Pancreas (tissue), 10 donors: ENCODE measurements at regions not wholly inside any gene's neighbourhood (a gene's known extent, or its start where the extent isn't known, plus 50 kb on each side); places are given as distances from the start of the nearest gene placed in this dataset.

Source experiments
- ATAC-seq, 4 donors: fragments of 200-7000 bp; cut with Tn5 transposase; one replicate each; pipeline versions ENCODE4 v1.8.0 to v1.9.1; 2020; ENCODE audit warnings: mild to moderate bottlenecking in 4 of 4, moderate library complexity in 4 of 4
- DNase-seq, 6 donors: peaks; one replicate each; pipeline ENCODE4 v3.0.0-alpha.2; 2020
- FAIRE-seq: peaks from 2 replicates; lab custom pipeline; 2012; peaks lifted over from hg19 to GRCh38; lab: Jason Lieb, UNC
- H3K27ac ChIP-seq, 4 donors: fragments of 200-600 bp; sonication (generic); 1 replicate in 3 of 4; 2 replicates in 1 of 4; pipeline versions ENCODE4 v1.5.0 to v1.8.0; 2020
- H3K27me3 ChIP-seq, 4 donors: fragments of 200-600 bp; one replicate each; pipeline ENCODE4 v1.8.0; 2021
- H3K36me3 ChIP-seq, 3 donors: fragments of 200-600 bp; sonication (generic) in 1 of 3; one replicate each; pipeline versions ENCODE4 v1.5.0 to v1.8.0; 2020 to 2021
- H3K4me1 ChIP-seq, 3 donors: fragments of 200-600 bp; one replicate each; pipeline ENCODE4 v1.8.0; 2021
- H3K4me3 ChIP-seq, 4 donors: fragments of 200-600 bp; sonication (generic) in 2 of 4; one replicate each; pipeline versions ENCODE4 v1.5.0 to v1.8.0; 2020 to 2021
- H3K9me3 ChIP-seq, 4 donors: fragments of 200-600 bp; one replicate each; pipeline ENCODE4 v1.8.0; 2021
- CTCF ChIP-seq, 4 donors: fragments of 200-600 bp; sonication (generic) in 3 of 4; IDR thresholded peaks; one replicate each; pipeline versions ENCODE4 v1.5.0 to v1.8.0; 2021; ENCODE audit warnings: antibody characterized with exemption in 4 of 4
- WGBS, 2 donors: extraction: QIAGEN DNeasy Blood & Tissue Kit; methylation state at CpG; one replicate each; pipeline ENCODE4 v1.1.7; 2013; 5-methylcytosine and 5-hydroxymethylcytosine counted together
- intact Hi-C, 3 donors: fragments of 100-400 bp; cut with DNase I; formaldehyde crosslinking; loops; one replicate each; pipeline versions ENCODE4 v1.11.1 to v1.14.2; 2022
- donor health status: healthy with polysubstance abuse.
- donor health status: DM: no; HTN: no; CAD: no; lungs with moderate emphysema.
- donor health status: DM: no; HTN: no; CAD: no.
- donor health status: control.
- donor health status: control.
- donor health status: Bipolar disorder and iron deficiency.
- donor health status: DM: yes; HTN: yes; CAD: no.
- donor health status: DM: no; HTN: no; CAD: no.
- donor health status: DM: no; HTN: no; CAD: no.
- donor health status: DM: yes; HTN: yes; CAD: no.

- intact Hi-C loops: no loop called here
- no peaks in the 10 kb centered on the region for H3K36me3 ChIP-seq
- no peak overlapping the region for H3K27ac ChIP-seq
- no peak overlapping the region for H3K4me3 ChIP-seq
- whole genome bisulfite sequencing, 2 donors: 0% methylated on average over 1 of the region's 1 CpG
- no peak for FAIRE-seq
- no peaks in the 10 kb centered on the region for H3K9me3 ChIP-seq
- DNase-seq: no peak
- H3K27me3 ChIP-seq: no peaks in the 10 kb centered on the region
- H3K4me1 ChIP-seq: no peaks in the 10 kb centered on the region
- no peak for ATAC-seq
- no peak for TF ChIP-seq CTCF (IDR thresholded peaks at IDR 0.05)
Observed at GRCh38 chr21:18026359-18026758, 207.2 kb upstream of the C21orf91 start.

DNA sequence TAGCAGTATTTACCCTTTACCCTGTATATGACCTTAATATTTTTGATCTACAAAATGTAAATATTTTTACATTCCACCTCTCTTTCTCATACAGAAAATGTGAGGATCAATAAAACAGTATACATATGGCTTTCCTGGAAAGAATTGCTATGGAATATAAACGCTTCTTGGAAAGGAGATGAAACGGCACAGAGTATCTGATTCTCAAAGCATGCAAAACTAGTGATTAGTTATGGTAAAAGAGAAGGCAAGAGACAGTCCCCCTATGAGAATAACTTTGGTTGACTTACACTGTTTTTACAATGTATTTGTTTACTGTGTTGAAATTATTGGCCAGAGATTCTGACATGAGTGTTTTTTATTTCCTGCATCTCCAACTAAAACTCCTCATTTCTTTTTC is 204.6 kb upstream of the C21orf91 start:
- no peaks in the 10 kb centered on the region for H3K9me3 ChIP-seq
- intact Hi-C loops: no loop called here
- FAIRE-seq: no peak

GRCh38 chr21:18023157-18023556 is 204.0 kb upstream of the C21orf91 start:
- H3K9me3 ChIP-seq: no peaks in the 10 kb centered on the region
- TF ChIP-seq CTCF (IDR thresholded peaks at IDR 0.05): no peak
- WGBS, 2 donors: 41 to 71% methylated on average over 4 of the region's 4 CpGs
- H3K4me1 ChIP-seq: no peaks in the 10 kb centered on the region
- H3K27ac ChIP-seq: no peak overlapping the region
- no peaks in the 10 kb centered on the region for H3K27me3 ChIP-seq
- no peak overlapping the region for H3K4me3 ChIP-seq
- no peak for DNase-seq
- intact Hi-C loops: no loop called here
- ATAC-seq: no peak
- no peak for FAIRE-seq
- H3K36me3 ChIP-seq: no peaks in the 10 kb centered on the region

More for the DNA sequence above, 204.6 kb upstream of the C21orf91 start:
- Histone ChIP-seq H3K4me3 (no peak overlapping the region), H3K4me1 (no peaks in the 10 kb centered on the region), H3K27me3 (no peaks in the 10 kb centered on the region), H3K27ac (no peak overlapping the region), H3K36me3 (no peaks in the 10 kb centered on the region)
- no peak for DNase-seq
- TF ChIP-seq CTCF (IDR thresholded peaks at IDR 0.05): no peak
- 33 to 59% methylated on average over 2 of the region's 2 CpGs for WGBS, 2 donors
- no peak for ATAC-seq

DNA sequence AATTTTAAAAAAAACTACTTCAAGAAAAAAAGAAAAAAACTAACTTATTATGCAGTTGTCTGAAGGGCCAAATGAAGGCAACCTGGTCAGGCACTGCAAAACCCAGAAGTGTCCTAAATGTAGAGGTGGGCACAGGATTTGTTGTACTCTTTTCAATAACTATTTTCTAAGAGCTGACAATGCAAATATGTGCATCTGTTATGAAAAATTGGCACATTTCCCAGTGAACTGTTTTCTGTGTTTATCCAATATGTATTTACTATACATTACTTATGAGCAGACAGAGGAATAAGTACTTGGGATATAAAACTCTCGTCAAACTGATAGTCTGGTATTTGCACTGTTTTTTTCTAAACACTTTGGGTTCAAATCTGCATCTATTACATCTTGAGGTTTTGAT is 188.0 kb upstream of the C21orf91 start:
- no peaks in the 10 kb centered on the region for H3K27me3 ChIP-seq
- WGBS, 2 donors: 11% methylated on average over 1 of the region's 1 CpG
- H3K4me1 ChIP-seq: no peaks in the 10 kb centered on the region
- H3K36me3 ChIP-seq: no peaks in the 10 kb centered on the region
- H3K4me3 ChIP-seq: no peak overlapping the region
- FAIRE-seq (no peak), DNase-seq (no peak), ATAC-seq (no peak)
- no peak for TF ChIP-seq CTCF (IDR thresholded peaks at IDR 0.05)
- no peak overlapping the region for H3K27ac ChIP-seq
- no peaks in the 10 kb centered on the region for H3K9me3 ChIP-seq
- intact Hi-C loops: no loop called here

- ATAC-seq (no peak), DNase-seq (no peak), FAIRE-seq (no peak)
- intact Hi-C loops: no loop called here
- Histone ChIP-seq H3K36me3 (no peaks in the 10 kb centered on the region), H3K4me3 (no peak overlapping the region), H3K4me1 (no peaks in the 10 kb centered on the region), H3K9me3 (no peaks in the 10 kb centered on the region), H3K27ac (no peak overlapping the region), H3K27me3 (no peaks in the 10 kb centered on the region)
- TF ChIP-seq CTCF (IDR thresholded peaks at IDR 0.05): no peak
- 28 to 50% methylated on average over 2 of the region's 2 CpGs for WGBS, 2 donors
Observed at GRCh38 chr21:18006691-18007090, 187.5 kb upstream of the C21orf91 start.
